ENCODE measurements at regions not wholly inside any gene's neighbourhood (a gene's known extent, or its start where the extent isn't known, plus 50 kb on each side); places are given as distances from the start of the nearest gene placed in this dataset.

DNA sequence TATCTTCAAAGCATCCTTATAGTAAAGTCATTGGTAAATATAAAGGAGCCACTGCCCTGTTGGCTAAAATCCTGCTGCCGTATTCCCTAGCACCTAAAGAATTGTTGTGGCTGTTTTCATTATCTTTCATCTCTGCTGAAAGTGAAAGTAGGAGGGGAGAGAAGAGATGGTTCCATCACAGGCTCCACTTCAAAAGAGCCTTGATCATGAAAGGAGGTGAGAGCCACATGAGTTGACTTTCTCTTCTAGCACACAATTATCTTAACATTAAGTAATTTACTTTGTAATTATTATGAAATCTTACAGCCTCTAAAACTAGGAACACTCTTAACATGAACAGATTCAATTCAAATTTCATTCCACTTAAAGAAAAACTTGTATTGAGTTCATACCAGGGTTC lies 1050.9 kb upstream of the LRRTM1 start:
- DNase-seq (ENCODE audit: low read depth, low spot score): no peak

More for the DNA sequence above, 1050.9 kb upstream of the LRRTM1 start:
- intact Hi-C loops (cut with micrococcal nuclease; ENCODE audit: unreplicated experiment): no loop called here
- ChIA-PET RAD21 (ENCODE audit: unreplicated experiment) (no interaction called here), POLR2A (no interaction called here), CTCF (no interaction called here), SMC1A (ENCODE audit: uncharacterized antibody, unreplicated experiment) (no interaction called here)
- H3K9me3 ChIP-seq (replicated peaks; ENCODE audit: control insufficient read depth, insufficient read depth, low read length): no peaks in the 10 kb centered on the region
- H3K9ac ChIP-seq (ENCODE audit: control insufficient read depth, insufficient read depth, low read length): no peak overlapping the region
- ATAC-seq: no peak
- in situ Hi-C loops (cut with MboI): no loop called here
- WGBS (ENCODE audit: insufficient coverage, insufficient replicate concordance, low lambda C conversion rate, missing lambda C conversion rate): 38% methylated on average over 1 of the region's 1 CpG
- TF ChIP-seq, protein P1, sequence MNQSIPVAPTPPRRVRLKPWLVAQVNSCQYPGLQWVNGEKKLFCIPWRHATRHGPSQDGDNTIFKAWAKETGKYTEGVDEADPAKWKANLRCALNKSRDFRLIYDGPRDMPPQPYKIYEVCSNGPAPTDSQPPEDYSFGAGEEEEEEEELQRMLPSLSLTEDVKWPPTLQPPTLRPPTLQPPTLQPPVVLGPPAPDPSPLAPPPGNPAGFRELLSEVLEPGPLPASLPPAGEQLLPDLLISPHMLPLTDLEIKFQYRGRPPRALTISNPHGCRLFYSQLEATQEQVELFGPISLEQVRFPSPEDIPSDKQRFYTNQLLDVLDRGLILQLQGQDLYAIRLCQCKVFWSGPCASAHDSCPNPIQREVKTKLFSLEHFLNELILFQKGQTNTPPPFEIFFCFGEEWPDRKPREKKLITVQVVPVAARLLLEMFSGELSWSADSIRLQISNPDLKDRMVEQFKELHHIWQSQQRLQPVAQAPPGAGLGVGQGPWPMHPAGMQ (IDR thresholded peaks at IDR 0.05; ENCODE audit: borderline replicate concordance): no peak
- TF ChIP-seq GABPA (IDR thresholded peaks at IDR 0.05; ENCODE audit: low read depth) (no peak), BRCA1 (IDR thresholded peaks at IDR 0.05; ENCODE audit: low read depth, low read length) (no peak)
- TF ChIP-seq, protein P2, sequence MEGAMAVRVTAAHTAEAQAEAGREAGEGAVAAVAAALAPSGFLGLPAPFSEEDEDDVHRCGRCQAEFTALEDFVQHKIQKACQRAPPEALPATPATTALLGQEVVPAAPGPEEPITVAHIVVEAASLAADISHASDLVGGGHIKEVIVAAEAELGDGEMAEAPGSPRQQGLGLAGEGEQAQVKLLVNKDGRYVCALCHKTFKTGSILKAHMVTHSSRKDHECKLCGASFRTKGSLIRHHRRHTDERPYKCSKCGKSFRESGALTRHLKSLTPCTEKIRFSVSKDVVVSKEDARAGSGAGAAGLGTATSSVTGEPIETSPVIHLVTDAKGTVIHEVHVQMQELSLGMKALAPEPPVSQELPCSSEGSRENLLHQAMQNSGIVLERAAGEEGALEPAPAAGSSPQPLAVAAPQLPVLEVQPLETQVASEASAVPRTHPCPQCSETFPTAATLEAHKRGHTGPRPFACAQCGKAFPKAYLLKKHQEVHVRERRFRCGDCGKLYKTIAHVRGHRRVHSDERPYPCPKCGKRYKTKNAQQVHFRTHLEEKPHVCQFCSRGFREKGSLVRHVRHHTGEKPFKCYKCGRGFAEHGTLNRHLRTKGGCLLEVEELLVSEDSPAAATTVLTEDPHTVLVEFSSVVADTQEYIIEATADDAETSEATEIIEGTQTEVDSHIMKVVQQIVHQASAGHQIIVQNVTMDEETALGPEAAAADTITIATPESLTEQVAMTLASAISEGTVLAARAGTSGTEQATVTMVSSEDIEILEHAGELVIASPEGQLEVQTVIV (IDR thresholded peaks at IDR 0.05; ENCODE audit: borderline replicate concordance, partially characterized antibody): no peak
- TF ChIP-seq, protein P3, sequence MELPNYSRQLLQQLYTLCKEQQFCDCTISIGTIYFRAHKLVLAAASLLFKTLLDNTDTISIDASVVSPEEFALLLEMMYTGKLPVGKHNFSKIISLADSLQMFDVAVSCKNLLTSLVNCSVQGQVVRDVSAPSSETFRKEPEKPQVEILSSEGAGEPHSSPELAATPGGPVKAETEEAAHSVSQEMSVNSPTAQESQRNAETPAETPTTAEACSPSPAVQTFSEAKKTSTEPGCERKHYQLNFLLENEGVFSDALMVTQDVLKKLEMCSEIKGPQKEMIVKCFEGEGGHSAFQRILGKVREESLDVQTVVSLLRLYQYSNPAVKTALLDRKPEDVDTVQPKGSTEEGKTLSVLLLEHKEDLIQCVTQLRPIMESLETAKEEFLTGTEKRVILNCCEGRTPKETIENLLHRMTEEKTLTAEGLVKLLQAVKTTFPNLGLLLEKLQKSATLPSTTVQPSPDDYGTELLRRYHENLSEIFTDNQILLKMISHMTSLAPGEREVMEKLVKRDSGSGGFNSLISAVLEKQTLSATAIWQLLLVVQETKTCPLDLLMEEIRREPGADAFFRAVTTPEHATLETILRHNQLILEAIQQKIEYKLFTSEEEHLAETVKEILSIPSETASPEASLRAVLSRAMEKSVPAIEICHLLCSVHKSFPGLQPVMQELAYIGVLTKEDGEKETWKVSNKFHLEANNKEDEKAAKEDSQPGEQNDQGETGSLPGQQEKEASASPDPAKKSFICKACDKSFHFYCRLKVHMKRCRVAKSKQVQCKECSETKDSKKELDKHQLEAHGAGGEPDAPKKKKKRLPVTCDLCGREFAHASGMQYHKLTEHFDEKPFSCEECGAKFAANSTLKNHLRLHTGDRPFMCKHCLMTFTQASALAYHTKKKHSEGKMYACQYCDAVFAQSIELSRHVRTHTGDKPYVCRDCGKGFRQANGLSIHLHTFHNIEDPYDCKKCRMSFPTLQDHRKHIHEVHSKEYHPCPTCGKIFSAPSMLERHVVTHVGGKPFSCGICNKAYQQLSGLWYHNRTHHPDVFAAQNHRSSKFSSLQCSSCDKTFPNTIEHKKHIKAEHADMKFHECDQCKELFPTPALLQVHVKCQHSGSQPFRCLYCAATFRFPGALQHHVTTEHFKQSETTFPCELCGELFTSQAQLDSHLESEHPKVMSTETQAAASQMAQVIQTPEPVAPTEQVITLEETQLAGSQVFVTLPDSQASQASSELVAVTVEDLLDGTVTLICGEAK (IDR thresholded peaks at IDR 0.05; ENCODE audit: borderline replicate concordance): no peak
- no peaks in the 10 kb centered on the region for H3K36me3 ChIP-seq (ENCODE audit: control insufficient read depth in 2 of 2, insufficient read depth in 2 of 2, low read length in 1 of 2)
- BruUV-seq (replicated peaks): no TSS peak
- no peak overlapping the region for H2AFZ ChIP-seq (ENCODE audit: control insufficient read depth, low read depth, low read length)
- H3K27ac ChIP-seq (ENCODE audit: control insufficient read depth, insufficient read depth): no peak overlapping the region
- no peak overlapping the region for H3K4me2 ChIP-seq (ENCODE audit: control insufficient read depth, insufficient read depth)
- H3K79me2 ChIP-seq (ENCODE audit: control insufficient read depth, insufficient read depth, low read length): no peaks in the 10 kb centered on the region
- H3K4me3 ChIP-seq: no peak overlapping the region
- H3K4me1 ChIP-seq (ENCODE audit: control insufficient read depth, insufficient read depth, low read length): no peaks in the 10 kb centered on the region
- no peaks in the 10 kb centered on the region for H3K27me3 ChIP-seq (replicated peaks in 1 of 2; ENCODE audit: control insufficient read depth in 2 of 2, insufficient read depth in 2 of 2, low read length in 1 of 2)
- no peaks in the 10 kb centered on the region for H4K20me1 ChIP-seq (ENCODE audit: control insufficient read depth, insufficient read depth)
- FAIRE-seq: no peak
